ENCODE measurements at regions not wholly inside any gene's neighbourhood (a gene's known extent, or its start where the extent isn't known, plus 50 kb on each side); places are given as distances from the start of the nearest gene placed in this dataset.

DNA sequence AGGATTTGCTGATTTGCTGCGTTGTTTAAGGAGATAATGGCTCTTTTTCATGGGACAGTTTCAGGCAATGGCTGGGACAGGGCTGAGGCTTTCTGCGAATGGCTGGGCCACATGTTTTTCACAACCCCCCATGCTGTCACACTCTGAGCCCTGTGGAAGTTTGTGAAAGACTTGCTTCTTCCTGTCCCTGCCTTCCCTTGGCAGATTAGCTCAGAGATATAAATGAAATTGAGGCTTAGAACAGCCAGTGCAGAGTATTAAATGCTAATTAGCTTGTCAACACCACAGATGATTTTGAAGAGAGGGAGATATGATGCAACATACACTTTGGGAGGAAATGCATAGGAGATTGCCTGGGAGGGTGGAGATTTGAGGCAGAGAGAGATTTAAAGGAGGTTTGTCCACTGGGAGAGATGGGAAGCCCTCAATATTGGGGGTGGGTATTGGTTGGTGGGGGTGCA is 232.0 kb downstream of the SH2D4B start:
- no peak overlapping the region for H3K4me3 ChIP-seq (replicated peaks in 1 of 3; ENCODE audit: low read depth in 2 of 3, low read length in 3 of 3)
- no peaks in the 10 kb centered on the region for H3K27me3 ChIP-seq (ENCODE audit: control insufficient read depth in 2 of 2, insufficient read depth in 2 of 2, low read length in 2 of 2)
- peaks cover 0 to 3% (median 0%) of the 10 kb centered on the region in 7 donors for H3K9me3 Mint-ChIP-seq
- H3K4me2 ChIP-seq (replicated peaks; ENCODE audit: extremely low read depth, low read length, poor library complexity, severe bottlenecking) = no peak overlapping the region
- WGBS (ENCODE audit: insufficient coverage) = no CpG with 5 or more reads among the region's 2 CpGs
- H3K4me3 Mint-ChIP-seq = no peak overlapping the region
- H3K4me1 ChIP-seq (ENCODE audit: control insufficient read depth in 1 of 2, insufficient read depth in 2 of 2, low read length in 2 of 2) = no peaks in the 10 kb centered on the region
- H3K27ac Mint-ChIP-seq = no peak overlapping the region
- no peaks in the 10 kb centered on the region for H3K4me1 Mint-ChIP-seq
- TF ChIP-seq, protein P1, sequence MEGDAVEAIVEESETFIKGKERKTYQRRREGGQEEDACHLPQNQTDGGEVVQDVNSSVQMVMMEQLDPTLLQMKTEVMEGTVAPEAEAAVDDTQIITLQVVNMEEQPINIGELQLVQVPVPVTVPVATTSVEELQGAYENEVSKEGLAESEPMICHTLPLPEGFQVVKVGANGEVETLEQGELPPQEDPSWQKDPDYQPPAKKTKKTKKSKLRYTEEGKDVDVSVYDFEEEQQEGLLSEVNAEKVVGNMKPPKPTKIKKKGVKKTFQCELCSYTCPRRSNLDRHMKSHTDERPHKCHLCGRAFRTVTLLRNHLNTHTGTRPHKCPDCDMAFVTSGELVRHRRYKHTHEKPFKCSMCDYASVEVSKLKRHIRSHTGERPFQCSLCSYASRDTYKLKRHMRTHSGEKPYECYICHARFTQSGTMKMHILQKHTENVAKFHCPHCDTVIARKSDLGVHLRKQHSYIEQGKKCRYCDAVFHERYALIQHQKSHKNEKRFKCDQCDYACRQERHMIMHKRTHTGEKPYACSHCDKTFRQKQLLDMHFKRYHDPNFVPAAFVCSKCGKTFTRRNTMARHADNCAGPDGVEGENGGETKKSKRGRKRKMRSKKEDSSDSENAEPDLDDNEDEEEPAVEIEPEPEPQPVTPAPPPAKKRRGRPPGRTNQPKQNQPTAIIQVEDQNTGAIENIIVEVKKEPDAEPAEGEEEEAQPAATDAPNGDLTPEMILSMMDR (IDR thresholded peaks at IDR 0.05) = no peak
- DNase-seq = no peak
- peaks cover 1 to 2% (median 2%) of the 10 kb centered on the region in 3 donors for H3K27me3 Mint-ChIP-seq (ENCODE audit: low read depth in 3 of 3)
- H3K27ac ChIP-seq (ENCODE audit: low read depth in 1 of 2, low read length in 2 of 2) = no peak overlapping the region
- H2AFZ ChIP-seq (ENCODE audit: insufficient read depth, low read depth, low read length, poor library complexity, severe bottlenecking) = no peak overlapping the region
- H3K36me3 ChIP-seq (replicated peaks in 1 of 2; ENCODE audit: control insufficient read depth in 1 of 2, insufficient read depth in 2 of 2, low read length in 2 of 2) = no peaks in the 10 kb centered on the region
- no peaks in the 10 kb centered on the region for H3K9me3 ChIP-seq (replicated peaks in 1 of 2; ENCODE audit: control insufficient read depth in 1 of 2, insufficient read depth in 1 of 2, low read length in 2 of 2)
- no peaks in the 10 kb centered on the region for H4K20me1 ChIP-seq (ENCODE audit: insufficient read depth, low read length)
- intact Hi-C loops (cut with micrococcal nuclease) = no loop called here
- H3K79me2 ChIP-seq (ENCODE audit: insufficient read depth, low read length) = no peaks in the 10 kb centered on the region
- H3K36me3 Mint-ChIP-seq = no peaks in the 10 kb centered on the region
- H3K9ac ChIP-seq (ENCODE audit: insufficient read depth, low read length, poor library complexity, severe bottlenecking) = no peak overlapping the region

DNA sequence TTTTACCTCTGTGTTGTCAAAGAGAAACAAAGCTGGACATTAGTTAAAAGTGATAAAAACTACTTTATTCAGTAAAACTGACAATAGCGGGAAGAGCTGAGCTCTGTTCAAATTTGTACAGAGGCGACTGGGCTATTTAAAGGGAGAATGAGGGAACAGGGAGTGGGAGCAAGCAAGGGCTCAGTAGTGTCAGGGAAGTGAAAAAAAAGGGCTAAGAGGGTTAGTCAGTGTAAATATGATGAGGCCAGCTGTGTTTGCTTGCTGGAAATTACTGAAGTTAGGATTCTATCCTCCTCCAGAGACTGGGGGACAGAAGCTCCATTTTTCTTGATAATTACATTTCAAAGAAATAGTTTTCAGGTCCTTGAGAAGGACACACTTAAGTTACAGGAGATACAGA is 232.5 kb downstream of the SH2D4B start:
- Mint-ChIP-seq H3K27ac (no peak overlapping the region), H3K27me3 (ENCODE audit: low read depth in 3 of 3) (peaks cover 1 to 2% (median 2%) of the 10 kb centered on the region in 3 donors), H3K9me3 (peaks cover 0 to 3% (median 0%) of the 10 kb centered on the region in 7 donors), H3K4me1 (no peaks in the 10 kb centered on the region), H3K4me3 (no peak overlapping the region), H3K36me3 (no peaks in the 10 kb centered on the region)
- Histone ChIP-seq H2AFZ (ENCODE audit: insufficient read depth, low read depth, low read length, poor library complexity, severe bottlenecking) (no peak overlapping the region), H3K36me3 (replicated peaks in 1 of 2; ENCODE audit: control insufficient read depth in 1 of 2, insufficient read depth in 2 of 2, low read length in 2 of 2) (no peaks in the 10 kb centered on the region), H3K9me3 (replicated peaks in 1 of 2; ENCODE audit: control insufficient read depth in 1 of 2, insufficient read depth in 1 of 2, low read length in 2 of 2) (no peaks in the 10 kb centered on the region), H3K9ac (ENCODE audit: insufficient read depth, low read length, poor library complexity, severe bottlenecking) (no peak overlapping the region), H3K27ac (ENCODE audit: low read depth in 1 of 2, low read length in 2 of 2) (no peak overlapping the region), H3K4me1 (ENCODE audit: control insufficient read depth in 1 of 2, insufficient read depth in 2 of 2, low read length in 2 of 2) (no peaks in the 10 kb centered on the region), H3K4me2 (replicated peaks; ENCODE audit: extremely low read depth, low read length, poor library complexity, severe bottlenecking) (no peak overlapping the region), H3K4me3 (replicated peaks in 1 of 3; ENCODE audit: low read depth in 2 of 3, low read length in 3 of 3) (no peak overlapping the region), H3K79me2 (ENCODE audit: insufficient read depth, low read length) (no peaks in the 10 kb centered on the region), H3K27me3 (ENCODE audit: control insufficient read depth in 2 of 2, insufficient read depth in 2 of 2, low read length in 2 of 2) (no peaks in the 10 kb centered on the region), H4K20me1 (ENCODE audit: insufficient read depth, low read length) (no peaks in the 10 kb centered on the region)
- DNase-seq = no peak
- intact Hi-C loops (cut with micrococcal nuclease) = no loop called here
- TF ChIP-seq, protein P1 (IDR thresholded peaks at IDR 0.05) = no peak
- 100% methylated on average over 2 of the region's 2 CpGs for WGBS (ENCODE audit: insufficient coverage)
